Ectodermal cell (in vitro differentiated cells): ENCODE measurements at regions not wholly inside any gene's neighbourhood (a gene's known extent, or its start where the extent isn't known, plus 50 kb on each side); places are given as distances from the start of the nearest gene placed in this dataset.
"Not testable (repeated sequence)": the region's sequence is repeated elsewhere in the genome, so short reads cannot be mapped to it uniquely, and the experiment has no call there.

Experiments
- H3K27ac ChIP-seq: 2 replicates; pipeline ENCODE4 v1.7.0; 2013; ENCODE audit warnings: mild to moderate bottlenecking, low read depth, low read length; ENCODE audit not compliant: insufficient read depth, poor library complexity, severe bottlenecking
- H3K27me3 ChIP-seq: 2 replicates; pipeline ENCODE4 v1.7.0; 2013; ENCODE audit warnings: mild to moderate bottlenecking, low read length; ENCODE audit not compliant: insufficient read depth, control insufficient read depth, poor library complexity, severe bottlenecking
- H3K36me3 ChIP-seq: one replicate; pipeline ENCODE4 v1.7.0; 2013; ENCODE audit warnings: low read length; ENCODE audit not compliant: control insufficient read depth, insufficient read depth
- H3K4me1 ChIP-seq: one replicate; pipeline ENCODE4 v1.7.0; 2013; ENCODE audit warnings: low read length; ENCODE audit not compliant: control insufficient read depth, insufficient read depth
- H3K4me3 ChIP-seq: 2 replicates; pipeline ENCODE4 v1.7.0; 2013; ENCODE audit warnings: low read depth, low read length, control low read depth; ENCODE audit not compliant: insufficient read depth
- H3K9me3 ChIP-seq: 2 replicates; pipeline ENCODE4 v1.7.0; 2013; ENCODE audit warnings: mild to moderate bottlenecking, low read length, moderate library complexity; ENCODE audit not compliant: control insufficient read depth
- whole genome bisulfite sequencing, 2 experiments: methylation state at CpG; one replicate each; pipeline ENCODE4 v1.1.7; 2013; ENCODE audit warnings: missing lambda C conversion rate in 2 of 2; 5-methylcytosine and 5-hydroxymethylcytosine counted together

GRCh38 chr2:39487398-39488250 is 50.5 kb upstream of the MAP4K3 start:
- no peak overlapping the region for H3K4me3 ChIP-seq
- no peaks in the 10 kb centered on the region for H3K27me3 ChIP-seq
- no peak overlapping the region for H3K27ac ChIP-seq
- H3K4me1 ChIP-seq = peaks cover 4% of the 10 kb centered on the region
- no peaks in the 10 kb centered on the region for H3K9me3 ChIP-seq
- WGBS, 2 experiments = 36 to 86% methylated on average over 1 to 4 of the region's 4 CpGs
- no peaks in the 10 kb centered on the region for H3K36me3 ChIP-seq

GRCh38 chr2:39488450-39488849 is 51.4 kb upstream of the MAP4K3 start:
- H3K27me3 ChIP-seq = no peaks in the 10 kb centered on the region
- no peak overlapping the region for H3K4me3 ChIP-seq
- WGBS, 2 experiments = 82 to 93% methylated on average over 3 to 4 of the region's 4 CpGs
- H3K27ac ChIP-seq = no peak overlapping the region
- peaks cover 4% of the 10 kb centered on the region for H3K4me1 ChIP-seq
- no peaks in the 10 kb centered on the region for H3K36me3 ChIP-seq
- no peaks in the 10 kb centered on the region for H3K9me3 ChIP-seq

GRCh38 chr2:39490586-39490985 is 53.5 kb upstream of the MAP4K3 start:
- H3K36me3 ChIP-seq = no peaks in the 10 kb centered on the region
- no peaks in the 10 kb centered on the region for H3K4me1 ChIP-seq
- no peaks in the 10 kb centered on the region for H3K9me3 ChIP-seq
- 94 to 96% methylated on average over 4 of the region's 4 CpGs for WGBS, 2 experiments
- H3K27ac ChIP-seq = no peak overlapping the region
- no peak overlapping the region for H3K4me3 ChIP-seq
- H3K27me3 ChIP-seq = no peaks in the 10 kb centered on the region

- WGBS, 2 experiments = 93 to 96% methylated on average over 3 to 4 of the region's 4 CpGs
These were observed 54.6 kb upstream of the MAP4K3 start for GRCh38 chr2:39491653-39492052.

GRCh38 chr2:39492095-39492590 is 55.1 kb upstream of the MAP4K3 start:
- Histone ChIP-seq H3K27me3 (no peaks in the 10 kb centered on the region), H3K36me3 (no peaks in the 10 kb centered on the region), H3K4me3 (no peak overlapping the region), H3K9me3 (no peaks in the 10 kb centered on the region), H3K4me1 (no peaks in the 10 kb centered on the region), H3K27ac (no peak overlapping the region)
- 92 to 95% methylated on average over 3 of the region's 3 CpGs for WGBS, 2 experiments

More at GRCh38 chr2:39491653-39492052, 54.6 kb upstream of the MAP4K3 start:
- no peaks in the 10 kb centered on the region for H3K36me3 ChIP-seq
- no peak overlapping the region for H3K4me3 ChIP-seq
- H3K4me1 ChIP-seq = no peaks in the 10 kb centered on the region
- H3K27me3 ChIP-seq = no peaks in the 10 kb centered on the region
- H3K27ac ChIP-seq = no peak overlapping the region
- no peaks in the 10 kb centered on the region for H3K9me3 ChIP-seq

GRCh38 chr2:39492716-39493115 is 55.6 kb upstream of the MAP4K3 start:
- H3K27ac ChIP-seq = no peak overlapping the region

GRCh38 chr2:39494784-39495251 is 57.7 kb upstream of the MAP4K3 start:
- Histone ChIP-seq H3K27ac (no peak overlapping the region), H3K36me3 (no peaks in the 10 kb centered on the region), H3K27me3 (no peaks in the 10 kb centered on the region), H3K4me3 (no peak overlapping the region), H3K9me3 (no peaks in the 10 kb centered on the region), H3K4me1 (no peaks in the 10 kb centered on the region)
- WGBS, 2 experiments = 65 to 69% methylated on average over 6 of the region's 6 CpGs

More at GRCh38 chr2:39492716-39493115, 55.6 kb upstream of the MAP4K3 start:
- no peaks in the 10 kb centered on the region for H3K27me3 ChIP-seq
- no peaks in the 10 kb centered on the region for H3K36me3 ChIP-seq
- no peaks in the 10 kb centered on the region for H3K4me1 ChIP-seq
- no peaks in the 10 kb centered on the region for H3K9me3 ChIP-seq
- no peak overlapping the region for H3K4me3 ChIP-seq

GRCh38 chr2:39497082-39497801 is 60.2 kb upstream of the MAP4K3 start:
- no peak overlapping the region for H3K4me3 ChIP-seq
- no peak overlapping the region for H3K27ac ChIP-seq
- 95% methylated on average over 3 of the region's 3 CpGs for WGBS, 2 experiments

GRCh38 chr2:39498176-39498575 is 61.1 kb upstream of the MAP4K3 start:
- H3K36me3 ChIP-seq, H3K27ac ChIP-seq, H3K27me3 ChIP-seq, H3K9me3 ChIP-seq, H3K4me3 ChIP-seq, H3K4me1 ChIP-seq: not testable (repeated sequence)
- WGBS, 2 experiments = 88 to 96% methylated on average over 5 of the region's 5 CpGs

More at GRCh38 chr2:39497082-39497801, 60.2 kb upstream of the MAP4K3 start:
- Histone ChIP-seq H3K9me3 (no peaks in the 10 kb centered on the region), H3K27me3 (no peaks in the 10 kb centered on the region), H3K36me3 (no peaks in the 10 kb centered on the region), H3K4me1 (no peaks in the 10 kb centered on the region)

- Histone ChIP-seq H3K27me3 (no peaks in the 10 kb centered on the region), H3K36me3 (no peaks in the 10 kb centered on the region), H3K4me1 (no peaks in the 10 kb centered on the region), H3K4me3 (no peak overlapping the region), H3K9me3 (no peaks in the 10 kb centered on the region), H3K27ac (no peak overlapping the region)
- WGBS, 2 experiments = 87 to 95% methylated on average over 4 of the region's 4 CpGs
These were observed 61.7 kb upstream of the MAP4K3 start for GRCh38 chr2:39498786-39499185.
